ENCODE measurements at regions not wholly inside any gene's neighbourhood (a gene's known extent, or its start where the extent isn't known, plus 50 kb on each side); places are given as distances from the start of the nearest gene placed in this dataset.

GRCh38 chr12:41777064-41777790 is 367.4 kb downstream of the GXYLT1 start:
- no peak for DNase-seq (ENCODE audit: low read depth in 1 of 2, low spot score in 1 of 2)

- no peak for DNase-seq (ENCODE audit: low read depth in 1 of 2, low spot score in 1 of 2)
These were observed 372.2 kb downstream of the GXYLT1 start for GRCh38 chr12:41772478-41772877.

- DNase-seq (ENCODE audit: low read depth in 1 of 2, low spot score in 1 of 2), result no peak
These were observed 374.9 kb downstream of the GXYLT1 start for GRCh38 chr12:41769810-41770209.

GRCh38 chr12:41768456-41768855 is 376.2 kb downstream of the GXYLT1 start:
- DNase-seq (ENCODE audit: low read depth in 1 of 2, low spot score in 1 of 2), result no peak

DNA sequence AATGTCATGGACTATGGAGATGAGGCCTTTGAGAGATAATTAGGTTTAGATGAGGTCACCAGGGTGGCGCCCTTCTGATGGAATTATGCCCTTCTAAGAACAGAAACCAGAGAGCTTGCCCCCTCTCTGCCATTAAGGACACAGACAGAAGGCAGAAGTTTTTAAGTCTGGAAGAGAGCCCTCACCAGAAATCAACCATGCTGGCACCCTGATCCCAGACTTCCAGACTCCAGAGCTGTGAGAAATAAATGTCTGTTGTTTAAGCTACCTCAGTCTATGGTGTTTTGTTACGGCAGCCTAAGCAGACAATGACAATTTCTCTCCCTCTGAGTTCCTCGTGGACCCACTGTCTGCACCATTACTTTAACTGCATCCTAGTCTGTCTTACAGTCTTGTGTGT is 382.0 kb downstream of the GXYLT1 start:
- DNase-seq (ENCODE audit: low read depth in 1 of 2, low spot score in 1 of 2), result no peak

DNA sequence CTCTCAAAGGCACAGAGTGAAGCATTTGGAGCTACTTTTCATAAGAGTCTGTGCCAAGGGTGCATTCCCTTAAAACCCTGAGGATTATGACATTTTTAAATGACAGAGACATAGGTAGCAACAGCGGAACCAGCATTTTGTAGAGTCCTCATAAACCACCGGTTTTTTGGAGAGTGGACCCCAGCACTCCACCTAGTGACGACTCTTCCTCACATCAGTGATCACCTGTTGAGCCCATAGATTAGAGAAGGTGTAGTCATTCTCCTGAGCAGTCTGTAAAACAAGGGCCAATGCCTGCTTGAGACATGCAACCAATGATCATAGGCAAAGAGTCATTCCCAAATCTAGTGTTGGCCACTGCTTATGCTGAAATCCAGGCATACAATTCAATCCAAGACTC is 399.1 kb downstream of the GXYLT1 start:
- no peak for DNase-seq (ENCODE audit: low read depth in 1 of 2, low spot score in 1 of 2)

GRCh38 chr12:41743835-41744234 is 400.8 kb downstream of the GXYLT1 start:
- DNase-seq (ENCODE audit: low read depth in 1 of 2, low spot score in 1 of 2), result no peak

- no peak for DNase-seq (ENCODE audit: low read depth in 1 of 2, low spot score in 1 of 2)
These were observed 405.6 kb downstream of the GXYLT1 start for GRCh38 chr12:41739066-41739465.

DNA sequence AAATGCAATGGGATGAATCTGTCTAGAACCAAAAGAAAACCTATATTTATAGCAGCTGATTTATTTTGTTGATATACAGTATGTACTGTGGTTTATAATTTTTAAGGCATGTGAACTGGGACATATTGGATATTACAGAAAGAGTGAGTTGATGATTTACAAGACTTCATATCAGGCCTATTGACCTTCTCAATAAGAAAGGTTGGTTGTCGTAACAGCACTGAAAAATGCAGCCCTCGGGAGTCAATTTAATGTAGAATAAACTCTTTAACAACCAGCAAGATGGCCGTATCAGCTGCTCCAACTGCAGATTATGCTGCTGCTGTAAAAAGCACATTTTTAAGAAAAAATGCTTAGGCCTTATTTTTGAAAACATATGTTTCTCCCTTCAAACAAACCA is 407.3 kb downstream of the GXYLT1 start:
- no peak for DNase-seq (ENCODE audit: low read depth in 1 of 2, low spot score in 1 of 2)

DNA sequence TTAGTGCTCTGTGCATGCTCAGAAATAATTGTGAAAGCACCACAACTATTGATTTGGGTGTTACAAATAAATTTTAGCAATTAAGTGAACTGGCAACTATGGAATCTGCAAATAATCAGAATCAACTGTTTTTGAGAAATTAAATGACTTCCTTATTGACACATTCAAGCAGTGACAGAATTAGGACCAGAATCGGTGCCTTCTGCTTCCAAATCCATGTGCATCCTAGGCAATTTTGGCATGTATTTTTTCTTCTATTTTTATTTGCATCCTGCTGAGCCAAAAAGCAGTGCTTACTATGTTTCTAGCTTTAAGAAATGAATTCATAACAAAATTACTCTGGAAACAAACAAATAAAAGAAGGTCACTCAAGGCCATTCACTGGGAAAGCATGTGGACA is 408.2 kb downstream of the GXYLT1 start:
- no peak for DNase-seq (ENCODE audit: low read depth in 1 of 2, low spot score in 1 of 2)

DNA sequence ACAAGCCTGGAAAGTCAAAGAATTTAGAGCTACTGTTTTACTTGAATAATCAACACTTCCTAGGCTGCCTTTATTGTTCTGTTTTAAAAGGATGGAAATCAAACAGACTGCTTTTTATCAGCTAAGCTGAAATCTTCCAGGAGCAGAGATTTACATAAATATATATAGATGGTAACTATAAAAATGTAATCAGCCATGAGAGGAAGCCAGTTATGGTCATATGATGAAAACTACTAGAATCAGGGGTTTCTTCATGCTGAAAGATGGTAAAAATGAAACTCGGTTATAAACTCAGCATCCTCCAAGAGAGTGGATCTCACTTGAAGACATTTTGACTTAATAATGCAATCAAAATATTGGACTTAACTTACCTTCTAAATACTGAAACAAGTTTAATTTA is 413.0 kb downstream of the GXYLT1 start:
- no peak for DNase-seq (ENCODE audit: low read depth in 1 of 2, low spot score in 1 of 2)

GRCh38 chr12:41731061-41731460 is 413.6 kb downstream of the GXYLT1 start:
- no peak for DNase-seq (ENCODE audit: low read depth in 1 of 2, low spot score in 1 of 2)

GRCh38 chr12:41724216-41724615 is 420.5 kb downstream of the GXYLT1 start:
- no peak for DNase-seq (ENCODE audit: low read depth in 1 of 2, low spot score in 1 of 2)

DNA sequence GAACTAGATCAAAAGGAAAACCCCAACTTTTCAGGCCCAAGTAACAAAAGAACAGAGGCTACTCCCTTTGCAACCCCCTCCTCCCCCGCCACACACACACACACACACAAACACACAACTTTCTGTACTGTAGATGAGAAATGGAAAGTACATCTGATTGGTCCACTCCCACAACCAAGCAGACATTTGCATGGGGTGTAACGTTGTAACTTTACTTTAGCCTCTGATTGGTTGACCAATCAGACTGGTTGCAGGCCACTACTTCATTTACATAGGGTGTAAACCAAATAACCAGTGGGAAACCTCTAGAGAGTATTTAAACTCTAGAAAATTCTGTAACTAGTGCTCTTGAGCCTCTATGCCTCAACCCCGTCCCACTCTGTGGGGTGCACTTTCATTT is 425.5 kb downstream of the GXYLT1 start:
- no peak for DNase-seq (ENCODE audit: low read depth in 1 of 2, low spot score in 1 of 2)

DNA sequence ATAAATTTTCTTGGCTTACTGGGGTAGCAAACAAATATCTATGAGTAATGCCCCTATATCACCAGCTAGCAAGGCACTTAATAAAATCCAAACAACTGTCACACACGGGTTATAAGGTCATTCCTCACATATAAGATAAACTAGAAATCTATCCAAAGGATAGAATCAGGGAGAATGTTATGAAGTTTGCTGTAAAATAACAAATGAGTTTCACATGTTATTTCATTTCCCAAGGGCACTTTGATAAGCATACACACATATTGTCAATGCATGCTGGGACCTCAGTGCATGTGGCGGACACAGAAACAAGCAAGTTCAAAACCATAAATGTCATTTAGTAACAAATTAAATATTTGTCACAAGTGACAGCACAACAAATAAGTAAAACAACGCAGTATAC is 429.4 kb downstream of the GXYLT1 start:
- DNase-seq (ENCODE audit: low read depth in 1 of 2, low spot score in 1 of 2), result no peak

DNA sequence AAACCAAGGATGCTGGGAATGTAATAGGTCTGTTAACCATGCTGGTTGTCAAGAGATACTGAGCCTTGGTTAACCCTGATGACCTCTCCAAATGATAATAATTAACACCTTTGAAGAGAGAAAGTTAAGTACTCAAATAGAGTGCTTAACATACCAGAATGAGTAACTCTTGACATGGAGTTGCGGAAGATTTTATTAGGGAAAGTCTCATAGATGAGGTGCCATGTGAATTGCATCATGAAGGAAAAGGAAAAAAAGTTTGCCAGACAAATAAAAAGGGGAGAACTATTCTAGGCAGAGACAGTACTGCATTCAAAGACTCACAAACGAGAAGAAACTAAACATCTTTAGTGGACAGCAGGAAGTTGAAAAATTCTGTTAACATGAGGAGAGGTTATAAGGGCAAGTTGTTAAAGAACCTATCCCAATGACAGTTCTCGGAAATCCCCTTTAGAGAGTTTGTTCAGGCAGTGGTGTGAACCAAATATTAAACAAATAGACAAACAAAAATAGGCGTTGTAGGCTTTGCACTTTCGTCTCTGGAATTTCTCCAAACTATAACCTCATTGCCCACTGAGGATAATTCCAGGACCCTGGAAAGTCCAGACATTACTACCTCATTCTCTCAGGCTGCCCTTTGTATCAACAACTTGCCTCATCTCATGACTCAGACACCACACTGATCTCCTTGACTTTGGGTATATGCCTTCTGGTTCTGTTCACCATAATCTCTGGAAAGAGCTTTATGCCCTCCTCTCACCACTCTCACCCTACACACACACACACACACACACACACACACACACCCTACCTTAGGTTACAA is 435.0 kb downstream of the GXYLT1 start:
- no peak for DNase-seq (ENCODE audit: low read depth in 1 of 2, low spot score in 1 of 2)

GRCh38 chr12:41709012-41709411 is 435.7 kb downstream of the GXYLT1 start:
- no peak for DNase-seq (ENCODE audit: low read depth in 1 of 2, low spot score in 1 of 2)

DNA sequence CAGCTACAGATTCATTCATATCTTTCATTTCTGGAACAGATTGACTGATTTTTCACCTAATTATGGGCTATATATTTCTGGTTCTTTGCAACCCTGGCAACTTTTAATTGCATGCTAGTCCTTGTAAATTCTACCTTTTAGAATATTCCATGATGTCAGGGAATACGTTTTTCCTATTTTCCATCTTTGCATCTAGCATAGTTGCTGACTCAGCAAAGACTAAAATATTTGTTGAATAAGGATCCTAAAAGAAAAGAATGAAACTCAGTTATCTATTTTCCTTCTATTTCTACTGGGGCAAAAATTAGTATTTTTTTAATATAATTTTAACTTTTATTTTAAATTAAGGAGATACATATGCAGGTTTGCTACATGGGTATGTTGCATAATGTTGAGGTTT is 438.3 kb downstream of the GXYLT1 start:
- DNase-seq (ENCODE audit: low read depth in 1 of 2, low spot score in 1 of 2), result no peak

GRCh38 chr12:41701943-41702601 is 442.6 kb downstream of the GXYLT1 start:
- DNase-seq (ENCODE audit: low read depth in 1 of 2, low spot score in 1 of 2), result no peak

DNA sequence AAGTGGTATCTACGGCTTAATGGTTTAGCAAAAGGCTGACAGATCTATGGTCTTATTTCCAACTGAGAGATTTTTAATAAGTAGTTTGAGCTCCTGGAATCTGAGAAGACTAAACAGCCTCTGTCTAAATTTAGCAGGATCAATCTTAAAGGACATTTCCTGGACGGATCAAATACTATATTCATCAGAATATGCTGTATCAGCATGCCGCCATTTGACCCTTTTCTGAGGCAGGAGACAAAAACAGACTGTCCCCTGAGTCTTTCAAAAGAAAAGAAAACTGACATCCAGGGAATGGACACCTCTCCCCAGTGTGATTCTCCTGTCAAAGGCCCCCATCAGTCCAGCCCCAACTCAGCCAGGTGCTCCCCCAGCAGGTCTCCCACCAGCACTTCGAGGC is 443.7 kb downstream of the GXYLT1 start:
- DNase-seq (ENCODE audit: low read depth in 1 of 2, low spot score in 1 of 2), result no peak

GRCh38 chr12:41699658-41700057 is 445.0 kb downstream of the GXYLT1 start:
- no peak for DNase-seq (ENCODE audit: low read depth in 1 of 2, low spot score in 1 of 2)

- no peak for DNase-seq (ENCODE audit: low read depth in 1 of 2, low spot score in 1 of 2)
These were observed 447.5 kb downstream of the GXYLT1 start for GRCh38 chr12:41697161-41697560.
